ENCODE measurements at regions not wholly inside any gene's neighbourhood (a gene's known extent, or its start where the extent isn't known, plus 50 kb on each side); places are given as distances from the start of the nearest gene placed in this dataset.

GRCh38 chr12:118514297-118514696 is 137.9 kb downstream of the SUDS3 start:
- WGBS (ENCODE audit: insufficient coverage, low coverage, missing lambda C conversion rate): 0% methylated on average over 3 of the region's 3 CpGs
- BruUV-seq (replicated peaks): no TSS peak
- FAIRE-seq (no peak), DNase-seq (ENCODE audit: extremely low read depth in 1 of 4, low spot score in 3 of 4) (no peak), ATAC-seq (no peak)
- H3K9me3 ChIP-seq (replicated peaks; ENCODE audit: control insufficient read depth, insufficient read depth, low read depth, low read length): no peaks in the 10 kb centered on the region
- H3K9ac ChIP-seq (ENCODE audit: insufficient read depth in 1 of 2, low read depth in 2 of 2, low read length in 2 of 2): no peak overlapping the region
- no peaks in the 10 kb centered on the region for H3K36me3 ChIP-seq (ENCODE audit: control insufficient read depth, insufficient read depth, low read length)
- no peak overlapping the region for H3K4me3 ChIP-seq
- H3K27ac ChIP-seq (ENCODE audit: extremely low read depth, low read depth, low read length): no peak overlapping the region
- intact Hi-C loops (cut with micrococcal nuclease): no loop called here
- ChIA-PET POLR2A (no interaction called here), CTCF (ENCODE audit: low intra/inter-chr PET ratio) (no interaction called here)
- in situ Hi-C loops (cut with MboI): no loop called here
- no peaks in the 10 kb centered on the region for H4K20me1 ChIP-seq (replicated peaks; ENCODE audit: control insufficient read depth, insufficient read depth, low read length)
- H3K4me2 ChIP-seq (ENCODE audit: insufficient read depth, low read length): no peak overlapping the region
- no peaks in the 10 kb centered on the region for H3K9me1 ChIP-seq (ENCODE audit: control insufficient read depth, insufficient read depth, low read length)
- no peaks in the 10 kb centered on the region for H3K79me2 ChIP-seq (ENCODE audit: control insufficient read depth, insufficient read depth, low read length)
- no peaks in the 10 kb centered on the region for H3K4me1 ChIP-seq (replicated peaks in 1 of 2; ENCODE audit: control insufficient read depth in 2 of 2, insufficient read depth in 2 of 2, low read length in 2 of 2)
- no peak overlapping the region for H2AFZ ChIP-seq (ENCODE audit: low read depth, low read length)
- H3K27me3 ChIP-seq (ENCODE audit: control insufficient read depth in 2 of 2, insufficient read depth in 2 of 2, low read length in 2 of 2): no peaks in the 10 kb centered on the region
- no peak for TF ChIP-seq CCNT2 (IDR thresholded peaks at IDR 0.05; ENCODE audit: borderline replicate concordance, extremely low read depth, insufficient read length, low read depth, low read length)
- no peak for TF ChIP-seq ASH1L (IDR thresholded peaks at IDR 0.05; ENCODE audit: borderline replicate concordance, low read depth, partially characterized antibody)
- TF ChIP-seq DPF2 (IDR thresholded peaks at IDR 0.05): no peak
- TF ChIP-seq STAT5B (CRISPR knock-in tag; IDR thresholded peaks at IDR 0.05): no peak
- TF ChIP-seq RBM15 (IDR thresholded peaks at IDR 0.05; ENCODE audit: insufficient read depth, low read length): no peak
- TF ChIP-seq SREBF1 (IDR thresholded peaks at IDR 0.05; ENCODE audit: borderline replicate concordance, low read depth, low read length): no peak
- no peak for TF ChIP-seq ZNF184 (CRISPR knock-in tag; IDR thresholded peaks at IDR 0.05)
- TF ChIP-seq HDAC8 (tag; IDR thresholded peaks at IDR 0.05): no peak
- TF ChIP-seq FOXJ3 (CRISPR knock-in tag; IDR thresholded peaks at IDR 0.05): no peak
- no peak for TF ChIP-seq STAT6 (CRISPR knock-in tag; IDR thresholded peaks at IDR 0.05)
- no peak for TF ChIP-seq NFATC3 (IDR thresholded peaks at IDR 0.05)
- no peak for TF ChIP-seq ZNF707 (CRISPR knock-in tag; conservative IDR thresholded peaks at IDR 0.05)
- TF ChIP-seq CREBBP (IDR thresholded peaks at IDR 0.05; ENCODE audit: low read depth, low read length): no peak
- no peak for TF ChIP-seq RNF2 (IDR thresholded peaks at IDR 0.05)
- TF ChIP-seq DEAF1 (CRISPR knock-in tag; IDR thresholded peaks at IDR 0.05): no peak
